Activated CD4-positive, alpha-beta T cell treated with anti-CD3 and anti-CD28 coated beads for 48 hours (primary cell): ENCODE measurements at regions not wholly inside any gene's neighbourhood (a gene's known extent, or its start where the extent isn't known, plus 50 kb on each side); places are given as distances from the start of the nearest gene placed in this dataset.

Experiments used
- DNase-seq: peaks from one replicate; pipeline ENCODE4 v3.0.0-alpha.2; 2020

GRCh38 chr2:223532161-223532560 lies 70.0 kb downstream of the SCG2 start:
- DNase-seq, result no peak

- no peak for DNase-seq
These were observed 69.4 kb downstream of the SCG2 start for GRCh38 chr2:223532712-223533111.

GRCh38 chr2:223536546-223536945 lies 65.6 kb downstream of the SCG2 start:
- no peak for DNase-seq

GRCh38 chr2:223537115-223537514 lies 65.0 kb downstream of the SCG2 start:
- no peak for DNase-seq

DNA sequence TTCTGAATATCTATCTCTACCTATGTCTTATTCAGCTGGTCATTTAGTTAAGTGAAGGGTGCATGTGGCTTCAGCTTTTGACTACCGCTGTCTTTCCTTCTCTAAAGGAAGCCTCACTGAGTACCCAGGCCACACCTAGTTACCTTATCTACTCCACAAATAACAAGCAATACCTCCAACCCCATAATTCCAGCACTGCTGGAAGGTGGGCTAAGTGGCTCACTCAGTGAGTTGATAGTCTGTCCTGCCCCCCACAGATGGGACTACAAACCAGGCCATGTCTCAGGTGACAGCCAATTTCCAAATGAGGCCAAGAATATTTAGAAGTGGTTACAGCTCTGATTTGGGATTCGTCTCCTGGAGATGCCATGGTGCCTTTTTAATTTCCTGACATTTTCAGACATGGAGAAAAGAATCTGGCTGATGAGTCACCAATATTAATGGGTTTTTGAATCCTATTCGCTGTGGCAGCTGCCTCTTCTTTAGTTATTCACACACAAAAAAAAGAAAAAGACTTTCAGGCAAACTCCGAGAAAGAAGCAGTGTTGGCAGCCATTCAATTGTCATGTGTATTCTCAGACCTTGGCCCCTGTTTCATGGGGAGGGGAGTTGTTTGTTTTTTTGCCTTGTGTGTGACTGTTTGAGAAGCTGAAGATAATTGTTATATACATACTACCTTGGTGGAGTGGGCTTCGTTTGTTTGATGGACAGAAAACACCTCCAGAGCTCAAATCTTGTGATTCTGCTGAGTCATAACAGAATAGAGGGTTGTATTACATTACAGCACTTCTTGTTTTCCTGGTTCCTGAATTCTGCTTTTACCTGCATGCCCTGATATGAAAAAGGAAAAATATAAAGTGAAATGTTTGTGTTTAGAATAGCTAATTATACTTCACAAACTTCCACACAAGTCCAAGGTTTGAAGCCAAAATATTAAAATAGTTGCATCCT lies 64.2 kb downstream of the SCG2 start:
- DNase-seq, result no peak

DNA sequence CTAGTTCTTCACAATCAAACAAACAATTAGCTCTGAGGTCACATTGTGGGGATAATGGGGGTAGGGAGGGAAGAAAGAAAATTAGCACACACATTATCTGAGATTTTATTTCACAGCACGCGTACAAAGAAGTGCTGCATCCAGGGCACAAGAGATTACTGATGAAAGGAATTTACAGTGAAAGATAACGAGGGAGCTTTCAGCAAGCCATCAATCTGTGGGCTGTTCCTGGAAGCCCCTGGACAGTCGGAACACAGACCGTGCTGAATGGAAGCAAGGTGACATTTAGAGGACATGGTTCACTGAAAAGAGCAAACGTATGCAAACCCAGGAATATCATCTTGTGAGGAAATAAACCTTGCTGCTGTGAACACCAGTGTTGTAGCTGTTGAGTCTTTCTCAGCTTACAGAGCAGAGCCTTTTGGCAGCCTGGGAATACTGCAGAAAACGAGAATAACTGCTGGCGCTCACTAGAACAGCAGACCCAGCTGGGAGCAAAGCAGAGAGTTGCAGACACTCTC lies 63.2 kb downstream of the SCG2 start:
- no peak for DNase-seq

- DNase-seq, result no peak
These were observed 60.6 kb downstream of the SCG2 start for GRCh38 chr2:223541546-223541945.

GRCh38 chr2:223542501-223542900 lies 59.7 kb downstream of the SCG2 start:
- DNase-seq, result no peak

- no peak for DNase-seq
These were observed 56.8 kb downstream of the SCG2 start for GRCh38 chr2:223545406-223545805.

DNA sequence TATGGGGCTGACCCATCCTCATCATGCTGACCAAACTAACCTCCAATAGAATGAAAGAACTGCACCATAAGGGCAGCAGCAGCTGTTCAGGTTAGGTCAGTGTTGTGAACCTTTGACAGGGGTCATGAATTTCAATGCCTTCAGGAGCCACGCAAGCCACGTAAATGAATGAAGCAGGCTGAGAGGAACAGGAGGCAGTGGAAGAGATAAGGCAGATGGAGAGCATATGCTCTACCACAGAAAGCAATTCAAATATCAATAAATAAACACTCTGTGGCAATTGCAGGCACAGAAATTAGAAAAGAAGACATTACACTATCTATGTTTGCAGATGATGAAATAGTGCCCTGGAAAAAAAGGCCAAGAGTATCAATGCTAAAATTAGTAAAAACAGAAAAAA lies 56.3 kb downstream of the SCG2 start:
- DNase-seq, result no peak
